ENCODE measurements at regions not wholly inside any gene's neighbourhood (a gene's known extent, or its start where the extent isn't known, plus 50 kb on each side); places are given as distances from the start of the nearest gene placed in this dataset.

DNA sequence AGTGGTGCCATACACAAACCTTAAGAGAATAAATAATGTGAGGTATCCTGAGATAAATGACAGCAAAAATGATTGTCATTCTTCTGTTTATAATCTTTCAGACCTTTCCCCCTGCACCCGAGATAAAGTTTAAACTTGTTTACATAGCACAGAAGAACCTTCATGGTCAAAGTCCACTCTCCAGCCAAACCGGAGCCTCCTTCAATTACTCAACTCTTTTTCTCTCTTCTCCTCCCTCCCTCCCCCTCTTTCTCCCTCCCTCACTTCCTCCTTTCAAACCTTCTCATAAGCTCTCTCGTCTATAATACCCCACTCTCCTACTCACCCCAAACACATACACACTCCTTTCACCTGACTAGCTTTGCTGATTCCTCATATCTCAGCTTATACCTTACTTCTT, 198.9 kb downstream of the EFHB start:
- TF ChIP-seq, protein P1, sequence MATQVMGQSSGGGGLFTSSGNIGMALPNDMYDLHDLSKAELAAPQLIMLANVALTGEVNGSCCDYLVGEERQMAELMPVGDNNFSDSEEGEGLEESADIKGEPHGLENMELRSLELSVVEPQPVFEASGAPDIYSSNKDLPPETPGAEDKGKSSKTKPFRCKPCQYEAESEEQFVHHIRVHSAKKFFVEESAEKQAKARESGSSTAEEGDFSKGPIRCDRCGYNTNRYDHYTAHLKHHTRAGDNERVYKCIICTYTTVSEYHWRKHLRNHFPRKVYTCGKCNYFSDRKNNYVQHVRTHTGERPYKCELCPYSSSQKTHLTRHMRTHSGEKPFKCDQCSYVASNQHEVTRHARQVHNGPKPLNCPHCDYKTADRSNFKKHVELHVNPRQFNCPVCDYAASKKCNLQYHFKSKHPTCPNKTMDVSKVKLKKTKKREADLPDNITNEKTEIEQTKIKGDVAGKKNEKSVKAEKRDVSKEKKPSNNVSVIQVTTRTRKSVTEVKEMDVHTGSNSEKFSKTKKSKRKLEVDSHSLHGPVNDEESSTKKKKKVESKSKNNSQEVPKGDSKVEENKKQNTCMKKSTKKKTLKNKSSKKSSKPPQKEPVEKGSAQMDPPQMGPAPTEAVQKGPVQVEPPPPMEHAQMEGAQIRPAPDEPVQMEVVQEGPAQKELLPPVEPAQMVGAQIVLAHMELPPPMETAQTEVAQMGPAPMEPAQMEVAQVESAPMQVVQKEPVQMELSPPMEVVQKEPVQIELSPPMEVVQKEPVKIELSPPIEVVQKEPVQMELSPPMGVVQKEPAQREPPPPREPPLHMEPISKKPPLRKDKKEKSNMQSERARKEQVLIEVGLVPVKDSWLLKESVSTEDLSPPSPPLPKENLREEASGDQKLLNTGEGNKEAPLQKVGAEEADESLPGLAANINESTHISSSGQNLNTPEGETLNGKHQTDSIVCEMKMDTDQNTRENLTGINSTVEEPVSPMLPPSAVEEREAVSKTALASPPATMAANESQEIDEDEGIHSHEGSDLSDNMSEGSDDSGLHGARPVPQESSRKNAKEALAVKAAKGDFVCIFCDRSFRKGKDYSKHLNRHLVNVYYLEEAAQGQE (IDR thresholded peaks at IDR 0.05; ENCODE audit: borderline replicate concordance): no peak
- TF ChIP-seq EP300 (conservative IDR thresholded peaks at IDR 0.05; ENCODE audit: poor library complexity, severe bottlenecking): no peak
- TF ChIP-seq, protein P2, sequence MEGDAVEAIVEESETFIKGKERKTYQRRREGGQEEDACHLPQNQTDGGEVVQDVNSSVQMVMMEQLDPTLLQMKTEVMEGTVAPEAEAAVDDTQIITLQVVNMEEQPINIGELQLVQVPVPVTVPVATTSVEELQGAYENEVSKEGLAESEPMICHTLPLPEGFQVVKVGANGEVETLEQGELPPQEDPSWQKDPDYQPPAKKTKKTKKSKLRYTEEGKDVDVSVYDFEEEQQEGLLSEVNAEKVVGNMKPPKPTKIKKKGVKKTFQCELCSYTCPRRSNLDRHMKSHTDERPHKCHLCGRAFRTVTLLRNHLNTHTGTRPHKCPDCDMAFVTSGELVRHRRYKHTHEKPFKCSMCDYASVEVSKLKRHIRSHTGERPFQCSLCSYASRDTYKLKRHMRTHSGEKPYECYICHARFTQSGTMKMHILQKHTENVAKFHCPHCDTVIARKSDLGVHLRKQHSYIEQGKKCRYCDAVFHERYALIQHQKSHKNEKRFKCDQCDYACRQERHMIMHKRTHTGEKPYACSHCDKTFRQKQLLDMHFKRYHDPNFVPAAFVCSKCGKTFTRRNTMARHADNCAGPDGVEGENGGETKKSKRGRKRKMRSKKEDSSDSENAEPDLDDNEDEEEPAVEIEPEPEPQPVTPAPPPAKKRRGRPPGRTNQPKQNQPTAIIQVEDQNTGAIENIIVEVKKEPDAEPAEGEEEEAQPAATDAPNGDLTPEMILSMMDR (IDR thresholded peaks at IDR 0.05; ENCODE audit: poor library complexity, severe bottlenecking): no peak
- TF ChIP-seq SMC3 (conservative IDR thresholded peaks at IDR 0.05; ENCODE audit: poor library complexity): no peak
